T-cell (primary cell): ENCODE measurements at regions not wholly inside any gene's neighbourhood (a gene's known extent, or its start where the extent isn't known, plus 50 kb on each side); places are given as distances from the start of the nearest gene placed in this dataset.

Experiments
- ATAC-seq, 4 experiments: fragments of 200-7000 bp in 3 of 4; fragments of 150-1000 bp in 1 of 4; cut with Tn5 transposase; replicated peaks in 1 of 4; 1 replicate in 3 of 4; 2 replicates in 1 of 4; pipeline ENCODE4 v1.10.0; 2021; ENCODE audit warnings: moderate library complexity in 3 of 4, mild to moderate bottlenecking in 2 of 4, moderate number of reproducible peaks in 1 of 4
- CTCF ChIA-PET, 2 donors: fragments of 300-600 bp; sonication (Branson Sonifier 250); formaldehyde crosslinking; loops; one replicate each; lab custom pipeline; 2022; ENCODE audit warnings: antibody characterized with exemption in 2 of 2; lab: Charles Lee
- POLR2A ChIA-PET, 2 donors: fragments of 300-600 bp; sonication (Branson Sonifier 250); formaldehyde crosslinking; loops; one replicate each; lab custom pipeline; 2022; ENCODE audit warnings: antibody characterized with exemption in 2 of 2; lab: Charles Lee
- DNase-seq, 35 experiments: peaks; one replicate each; pipeline versions ENCODE4 v3.0.0 to v3.0.0-alpha.2; 2013 to 2023
- H3K27ac ChIP-seq: one replicate; pipeline ENCODE4 v1.5.1; 2013; ENCODE audit warnings: low read length
- H3K27me3 ChIP-seq, 2 experiments: replicated peaks in 1 of 2; 1 replicate in 1 of 2; 2 replicates in 1 of 2; pipeline versions ENCODE4 v1.6.1 to v1.7.0; 2013; ENCODE audit warnings: low read length in 1 of 2, mixed read lengths in 1 of 2; ENCODE audit not compliant: control insufficient read depth in 2 of 2, insufficient read depth in 2 of 2; ENCODE audit errors: extremely low read depth in 1 of 2
- H3K36me3 ChIP-seq, 2 donors: 1 replicate in 1 of 2; 2 replicates in 1 of 2; pipeline versions ENCODE4 v1.6.1 to v1.7.0; 2013; ENCODE audit warnings: low read length in 1 of 2; ENCODE audit not compliant: control insufficient read depth in 2 of 2, insufficient read depth in 1 of 2; ENCODE audit errors: extremely low read depth in 1 of 2
- H3K4me1 ChIP-seq, 2 experiments: 1 replicate in 1 of 2; 2 replicates in 1 of 2; pipeline versions ENCODE4 v1.6.1 to v1.7.0; 2013; ENCODE audit warnings: low read length in 2 of 2, mixed read lengths in 1 of 2; ENCODE audit not compliant: insufficient read depth in 2 of 2, control insufficient read depth in 1 of 2; ENCODE audit errors: extremely low read depth in 1 of 2
- H3K4me3 ChIP-seq, 2 donors: 1 replicate in 1 of 2; 2 replicates in 1 of 2; pipeline versions ENCODE4 v1.5.1 to v1.7.0; 2013; ENCODE audit warnings: mild to moderate bottlenecking in 2 of 2, low read length in 1 of 2, moderate library complexity in 1 of 2; ENCODE audit not compliant: control insufficient read depth in 1 of 2; ENCODE audit errors: extremely low read depth in 1 of 2
- H3K9me3 ChIP-seq: 2 replicates; pipeline ENCODE4 v1.7.0; 2013
- H3K27ac Mint-ChIP-seq, 2 donors: one replicate each; pipeline ENCODE4 v1.8.0; 2020 to 2021; ENCODE audit warnings: mild to moderate bottlenecking in 2 of 2, mixed read lengths in 2 of 2
- H3K27me3 Mint-ChIP-seq, 2 donors: one replicate each; pipeline ENCODE4 v1.8.0; 2021 to 2022; ENCODE audit warnings: mixed read lengths in 2 of 2
- H3K36me3 Mint-ChIP-seq: one replicate; pipeline ENCODE4 v1.8.0; 2021; ENCODE audit warnings: mixed read lengths
- H3K4me1 Mint-ChIP-seq, 3 donors: one replicate each; pipeline ENCODE4 v1.8.0; 2020 to 2022; ENCODE audit warnings: mixed read lengths in 3 of 3, mild to moderate bottlenecking in 1 of 3
- H3K4me3 Mint-ChIP-seq, 3 donors: one replicate each; pipeline ENCODE4 v1.8.0; 2020 to 2022; ENCODE audit warnings: mild to moderate bottlenecking in 3 of 3, mixed read lengths in 3 of 3, moderate library complexity in 3 of 3
- H3K9me3 Mint-ChIP-seq, 3 donors: one replicate each; pipeline ENCODE4 v1.8.0; 2020 to 2022; ENCODE audit warnings: mixed read lengths in 3 of 3
- WGBS: methylation state at CpG from one replicate; pipeline ENCODE4 v1.1.5; 2013; ENCODE audit warnings: missing lambda C conversion rate; ENCODE audit not compliant: insufficient coverage; 5-methylcytosine and 5-hydroxymethylcytosine counted together

- H3K4me1 Mint-ChIP-seq: no peaks in the 10 kb centered on the region
- no peaks in the 10 kb centered on the region for H3K4me1 ChIP-seq
- H3K36me3 ChIP-seq: no peaks in the 10 kb centered on the region
- no peaks in the 10 kb centered on the region for H3K36me3 Mint-ChIP-seq
- H3K27me3 Mint-ChIP-seq: no peaks in the 10 kb centered on the region
- no peak overlapping the region for H3K4me3 ChIP-seq
- ChIA-PET CTCF (no interaction called here), POLR2A (interaction anchor here in 1 of 2 donors (0.7 kb wide), 1 partner anchor 127 kb away, joined by 4 read pairs; no protein-coding TSS in a partner anchor)
- peaks cover 8% of the 10 kb centered on the region for H3K9me3 ChIP-seq
- WGBS: no CpG with 5 or more reads among the region's 2 CpGs
- no peak overlapping the region for H3K27ac Mint-ChIP-seq
- ATAC-seq (no peak), DNase-seq (no peak)
- H3K4me3 Mint-ChIP-seq: no peak overlapping the region
- no peak overlapping the region for H3K27ac ChIP-seq
- H3K27me3 ChIP-seq: no peaks in the 10 kb centered on the region
- H3K9me3 Mint-ChIP-seq: peaks cover 11 to 21% (median 11%) of the 10 kb centered on the region in 3 donors
Observed at GRCh38 chr6:66861007-66861541, 1154.0 kb upstream of the EYS start.

- H3K9me3 Mint-ChIP-seq: peaks cover 11 to 21% (median 11%) of the 10 kb centered on the region in 3 donors
Observed at GRCh38 chr6:66860328-66860727, 1153.3 kb upstream of the EYS start.

GRCh38 chr6:66858196-66858595 is 1151.2 kb upstream of the EYS start:
- Histone ChIP-seq H3K4me1 (no peaks in the 10 kb centered on the region), H3K27ac (no peak overlapping the region), H3K27me3 (no peaks in the 10 kb centered on the region), H3K9me3 (peaks cover 8% of the 10 kb centered on the region), H3K36me3 (no peaks in the 10 kb centered on the region), H3K4me3 (no peak overlapping the region)
- H3K27ac Mint-ChIP-seq: no peak overlapping the region
- ChIA-PET POLR2A (no interaction called here), CTCF (no interaction called here)
- ATAC-seq (no peak), DNase-seq (no peak)
- no peaks in the 10 kb centered on the region for H3K4me1 Mint-ChIP-seq
- no CpG with 5 or more reads among the region's 2 CpGs for WGBS
- no peak overlapping the region for H3K4me3 Mint-ChIP-seq
- H3K36me3 Mint-ChIP-seq: no peaks in the 10 kb centered on the region
- H3K9me3 Mint-ChIP-seq: peaks cover 11 to 21% (median 14%) of the 10 kb centered on the region in 3 donors
- H3K27me3 Mint-ChIP-seq: no peaks in the 10 kb centered on the region

More at GRCh38 chr6:66860328-66860727, 1153.3 kb upstream of the EYS start:
- Histone ChIP-seq H3K27me3 (no peaks in the 10 kb centered on the region), H3K9me3 (peaks cover 8% of the 10 kb centered on the region), H3K27ac (no peak overlapping the region), H3K4me1 (no peaks in the 10 kb centered on the region), H3K4me3 (no peak overlapping the region), H3K36me3 (no peaks in the 10 kb centered on the region)
- no peaks in the 10 kb centered on the region for H3K4me1 Mint-ChIP-seq
- no peaks in the 10 kb centered on the region for H3K36me3 Mint-ChIP-seq
- CTCF ChIA-PET: no interaction called here
- no peak for DNase-seq
- H3K27ac Mint-ChIP-seq: no peak overlapping the region
- H3K4me3 Mint-ChIP-seq: no peak overlapping the region
- POLR2A ChIA-PET: no interaction called here
- 60% methylated on average over 1 of the region's 3 CpGs for WGBS
- ATAC-seq: no peak
- no peaks in the 10 kb centered on the region for H3K27me3 Mint-ChIP-seq

GRCh38 chr6:66854014-66854413 is 1147.0 kb upstream of the EYS start:
- Histone ChIP-seq H3K4me3 (no peak overlapping the region), H3K27ac (no peak overlapping the region), H3K4me1 (no peaks in the 10 kb centered on the region), H3K36me3 (no peaks in the 10 kb centered on the region), H3K9me3 (peaks cover 7% of the 10 kb centered on the region), H3K27me3 (no peaks in the 10 kb centered on the region)
- Mint-ChIP-seq H3K4me1 (no peaks in the 10 kb centered on the region), H3K9me3 (peaks cover 3 to 21% (median 11%) of the 10 kb centered on the region in 3 donors), H3K27me3 (no peaks in the 10 kb centered on the region), H3K27ac (no peak overlapping the region), H3K36me3 (no peaks in the 10 kb centered on the region), H3K4me3 (no peak overlapping the region)
- ChIA-PET CTCF (no interaction called here), POLR2A (no interaction called here)
- DNase-seq: no peak
- ATAC-seq: no peak

GRCh38 chr6:66851930-66852329 is 1144.9 kb upstream of the EYS start:
- Mint-ChIP-seq H3K9me3 (peaks cover 10 to 27% (median 16%) of the 10 kb centered on the region in 3 donors), H3K4me3 (no peak overlapping the region), H3K4me1 (no peaks in the 10 kb centered on the region), H3K27ac (no peak overlapping the region), H3K27me3 (no peaks in the 10 kb centered on the region), H3K36me3 (no peaks in the 10 kb centered on the region)
- Histone ChIP-seq H3K27me3 (no peaks in the 10 kb centered on the region), H3K36me3 (no peaks in the 10 kb centered on the region), H3K9me3 (peaks cover 4% of the 10 kb centered on the region), H3K4me3 (no peak overlapping the region), H3K4me1 (no peaks in the 10 kb centered on the region), H3K27ac (no peak overlapping the region)
- ATAC-seq: no peak
- WGBS: 60% methylated on average over 1 of the region's 3 CpGs
- CTCF ChIA-PET: no interaction called here
- POLR2A ChIA-PET: no interaction called here
- DNase-seq: no peak

GRCh38 chr6:66849843-66850242 is 1142.8 kb upstream of the EYS start:
- ChIA-PET CTCF (no interaction called here), POLR2A (no interaction called here)
- Mint-ChIP-seq H3K36me3 (no peaks in the 10 kb centered on the region), H3K4me1 (no peaks in the 10 kb centered on the region), H3K9me3 (peaks cover 12 to 26% (median 13%) of the 10 kb centered on the region in 3 donors), H3K27ac (no peak overlapping the region), H3K4me3 (no peak overlapping the region), H3K27me3 (no peaks in the 10 kb centered on the region)
- Histone ChIP-seq H3K27ac (no peak overlapping the region), H3K9me3 (peaks cover 9% of the 10 kb centered on the region), H3K27me3 (no peaks in the 10 kb centered on the region), H3K36me3 (no peaks in the 10 kb centered on the region), H3K4me3 (no peak overlapping the region), H3K4me1 (no peaks in the 10 kb centered on the region)
- ATAC-seq: no peak
- DNase-seq: no peak
